Loucy (cell line): ENCODE measurements at regions not wholly inside any gene's neighbourhood (a gene's known extent, or its start where the extent isn't known, plus 50 kb on each side); places are given as distances from the start of the nearest gene placed in this dataset.

ENCODE experiments used
- H2AFZ ChIP-seq: fragments of 200-600 bp; sonication (generic); 2 replicates; pipeline ENCODE4 v1.6.0; 2016; ENCODE audit warnings: antibody characterized with exemption, mild to moderate bottlenecking, low read length, moderate library complexity
- H3F3A ChIP-seq: fragments of 200-600 bp; 2 replicates; pipeline ENCODE4 v1.6.0; 2016; ENCODE audit warnings: antibody characterized with exemption, low read depth, mild to moderate bottlenecking
- H3K27me3 ChIP-seq: fragments of 200-600 bp; sonication (generic); 2 replicates; pipeline ENCODE4 v1.6.1; 2014; ENCODE audit warnings: low read length, mild to moderate bottlenecking; ENCODE audit not compliant: insufficient read depth, poor library complexity, severe bottlenecking
- H3K36me3 ChIP-seq: fragments of 200-600 bp; sonication (generic); 2 replicates; pipeline ENCODE4 v1.6.1; 2016; ENCODE audit warnings: low read length; ENCODE audit not compliant: insufficient read depth
- H3K4me1 ChIP-seq: fragments of 200-600 bp; sonication (generic); 2 replicates; pipeline ENCODE4 v1.5.1; 2014; ENCODE audit warnings: low read length, mild to moderate bottlenecking; ENCODE audit not compliant: insufficient read depth, poor library complexity, severe bottlenecking
- H3K4me2 ChIP-seq: fragments of 200-600 bp; sonication (generic); 2 replicates; pipeline ENCODE4 v1.6.0; 2014; ENCODE audit warnings: antibody characterized with exemption, low read length, low read depth, mild to moderate bottlenecking; ENCODE audit not compliant: poor library complexity, severe bottlenecking
- H3K4me3 ChIP-seq: fragments of 200-600 bp; sonication (generic); 2 replicates; pipeline ENCODE4 v1.5.1; 2014; ENCODE audit warnings: low read length, mild to moderate bottlenecking, mixed read lengths; ENCODE audit not compliant: poor library complexity, severe bottlenecking
- H3K79me2 ChIP-seq: fragments of 200-600 bp; sonication (generic); 2 replicates; pipeline ENCODE4 v1.6.1; 2014; ENCODE audit warnings: low read length; ENCODE audit not compliant: insufficient read depth
- H3K9ac ChIP-seq: fragments of 200-600 bp; sonication (generic); 2 replicates; pipeline ENCODE4 v1.6.0; 2014; ENCODE audit warnings: mild to moderate bottlenecking, low read depth, low read length, moderate library complexity; ENCODE audit not compliant: poor library complexity, severe bottlenecking
- H3K9me2 ChIP-seq: fragments of 200-600 bp; sonication (generic); replicated peaks from 2 replicates; pipeline ENCODE4 v1.6.1; 2016; ENCODE audit warnings: low read depth, low read length, mixed read lengths
- H3K9me3 ChIP-seq: fragments of 200-600 bp; sonication (generic); 2 replicates; pipeline ENCODE4 v1.6.1; 2014; ENCODE audit warnings: mild to moderate bottlenecking, antibody characterized with exemption, low read length, low read depth; ENCODE audit not compliant: insufficient read depth
- H4K20me1 ChIP-seq: fragments of 200-600 bp; sonication (generic); 2 replicates; pipeline ENCODE4 v1.6.0; 2014; ENCODE audit warnings: antibody characterized with exemption, low read length, mild to moderate bottlenecking; ENCODE audit not compliant: insufficient read depth, poor library complexity, severe bottlenecking
- CTCF ChIP-seq: fragments of 200-600 bp; sonication (generic); conservative IDR thresholded peaks from 2 replicates; pipeline ENCODE4 v1.5.1; 2014; ENCODE audit warnings: mild to moderate bottlenecking, antibody characterized with exemption, low read length
- EZH2phosphoT487 ChIP-seq: fragments of 200-600 bp; IDR thresholded peaks from 2 replicates; pipeline ENCODE4 v1.6.1; 2018; ENCODE audit warnings: antibody characterized with exemption, mild to moderate bottlenecking, moderate library complexity, borderline replicate concordance

GRCh38 chr5:167730121-167730520 lies 561.3 kb upstream of the WWC1 start:
- Histone ChIP-seq H3F3A (no peaks in the 10 kb centered on the region), H3K79me2 (no peaks in the 10 kb centered on the region), H3K9ac (no peak overlapping the region), H3K9me2 (no peaks in the 10 kb centered on the region), H3K4me3 (no peak overlapping the region), H2AFZ (no peak overlapping the region), H3K27me3 (no peaks in the 10 kb centered on the region), H4K20me1 (no peaks in the 10 kb centered on the region), H3K4me1 (no peaks in the 10 kb centered on the region), H3K4me2 (no peak overlapping the region), H3K36me3 (no peaks in the 10 kb centered on the region), H3K9me3 (no peaks in the 10 kb centered on the region)
- TF ChIP-seq CTCF, result no peak
- no peak for TF ChIP-seq EZH2phosphoT487

- no peaks in the 10 kb centered on the region for H3K9me3 ChIP-seq
- no peaks in the 10 kb centered on the region for H4K20me1 ChIP-seq
- H3K27me3 ChIP-seq, result no peaks in the 10 kb centered on the region
- H3K4me1 ChIP-seq, result no peaks in the 10 kb centered on the region
- H3K4me3 ChIP-seq, result no peak overlapping the region
- no peaks in the 10 kb centered on the region for H3K36me3 ChIP-seq
- no peak for TF ChIP-seq EZH2phosphoT487
- no peak for TF ChIP-seq CTCF
- no peaks in the 10 kb centered on the region for H3K9me2 ChIP-seq
- H2AFZ ChIP-seq, result no peak overlapping the region
- H3F3A ChIP-seq, result no peaks in the 10 kb centered on the region
- no peak overlapping the region for H3K4me2 ChIP-seq
- no peak overlapping the region for H3K9ac ChIP-seq
- no peaks in the 10 kb centered on the region for H3K79me2 ChIP-seq
These were observed 560.8 kb upstream of the WWC1 start for GRCh38 chr5:167730656-167731055.

- TF ChIP-seq EZH2phosphoT487 (no peak), CTCF (no peak)
- Histone ChIP-seq H3K9me3 (no peaks in the 10 kb centered on the region), H2AFZ (no peak overlapping the region)
These were observed 559.5 kb upstream of the WWC1 start for GRCh38 chr5:167731951-167732350.

More at GRCh38 chr5:167731951-167732350, 559.5 kb upstream of the WWC1 start:
- Histone ChIP-seq H3K36me3 (no peaks in the 10 kb centered on the region), H3K9me2 (no peaks in the 10 kb centered on the region), H3K4me3 (no peak overlapping the region), H3K9ac (no peak overlapping the region), H3K27me3 (no peaks in the 10 kb centered on the region), H3K4me1 (no peaks in the 10 kb centered on the region), H4K20me1 (no peaks in the 10 kb centered on the region), H3K79me2 (no peaks in the 10 kb centered on the region), H3K4me2 (no peak overlapping the region), H3F3A (no peaks in the 10 kb centered on the region)
